Heart right ventricle (tissue), 16 donors: ENCODE measurements at regions not wholly inside any gene's neighbourhood (a gene's known extent, or its start where the extent isn't known, plus 50 kb on each side); places are given as distances from the start of the nearest gene placed in this dataset.
A peak's percentile ranks its signal among the peaks of the same experiment; 100 is the strongest.

Experiments used
- ATAC-seq, 8 donors: fragments of 200-7000 bp; cut with Tn5 transposase; one replicate each; pipeline ENCODE4 v1.9.1; 2020; ENCODE audit warnings: mild to moderate bottlenecking in 8 of 8, moderate library complexity in 8 of 8, moderate number of reproducible peaks in 1 of 8
- DNase-seq, 2 donors: peaks; one replicate each; pipeline ENCODE4 v3.0.0-alpha.2; 2020
- H3K27ac ChIP-seq, 10 donors: fragments of 200-600 bp; sonication (generic) in 2 of 10; one replicate each; pipeline versions ENCODE4 v1.5.0 to v1.8.0; 2020 to 2022; ENCODE audit warnings: mild to moderate bottlenecking in 3 of 10
- H3K27me3 ChIP-seq, 7 donors: fragments of 200-600 bp; one replicate each; pipeline ENCODE4 v1.8.0; 2021 to 2022; ENCODE audit warnings: mild to moderate bottlenecking in 2 of 7
- H3K36me3 ChIP-seq, 9 donors: fragments of 200-600 bp; sonication (generic) in 1 of 9; one replicate each; pipeline versions ENCODE4 v1.5.0 to v1.8.0; 2020 to 2022; ENCODE audit warnings: mild to moderate bottlenecking in 2 of 9
- H3K4me1 ChIP-seq, 9 donors: fragments of 200-600 bp; sonication (generic) in 1 of 9; one replicate each; pipeline versions ENCODE4 v1.5.0 to v1.8.0; 2020 to 2022; ENCODE audit warnings: mild to moderate bottlenecking in 4 of 9
- H3K4me3 ChIP-seq, 10 donors: fragments of 200-600 bp; sonication (generic) in 2 of 10; one replicate each; pipeline versions ENCODE4 v1.5.0 to v1.8.0; 2020 to 2022; ENCODE audit warnings: mild to moderate bottlenecking in 7 of 10, moderate library complexity in 2 of 10
- H3K9me3 ChIP-seq, 11 donors: fragments of 200-600 bp in 10 of 11; sonication (generic) in 2 of 11; one replicate each; pipeline versions ENCODE4 v1.5.0 to v1.8.0; 2013 to 2022; ENCODE audit warnings: mild to moderate bottlenecking in 2 of 11, control low read depth in 1 of 11, moderate library complexity in 1 of 11
- WGBS, 2 donors: extraction: QIAGEN DNeasy Blood & Tissue Kit; methylation state at CpG; one replicate each; pipeline ENCODE4 v1.1.7; 2013; ENCODE audit warnings: inconsistent platforms in 1 of 2; 5-methylcytosine and 5-hydroxymethylcytosine counted together
- intact Hi-C, 10 donors: fragments of 100-400 bp; cut with DNase I; formaldehyde crosslinking; loops; one replicate each; pipeline versions ENCODE4 v1.11.1 to v1.14.2; 2022
- TF ChIP-seq, protein P1 (sequence below), 9 donors: fragments of 200-600 bp; sonication (generic) in 2 of 9; IDR thresholded peaks; one replicate each; pipeline versions ENCODE4 v1.5.0 to v1.8.0; 2021 to 2022; ENCODE audit warnings: antibody characterized with exemption in 9 of 9, mild to moderate bottlenecking in 5 of 9, moderate library complexity in 1 of 9
- donor health status: Arrhythmogenic right ventricular cardiomyopathy.
- donor health status: ischemic (EF 13 %, LVEDD 7.1; RV severe dilation, severe dysfunction).
- donor health status: healthy with polysubstance abuse.
- donor health status: DM: no; HTN: yes; CAD: no.
- donor health status: DM: no; HTN: no; CAD: no.
- donor health status: ischemic (EF 25% LVEDD 6.9; RV normal size, moderate dysfunction).
- donor health status: ischemic (EF 25% LVEDD 5.7; RV mildly dilated, moderate dysfunction).
- donor health status: healthy.
- donor health status: DM: yes; HTN: yes; CAD: no.
- donor health status: Ischemic cardiomyopathy.
- donor health status: ischemic (EF 35%, LVEDD 5.7; RV mildly dilated, moderate dysfunction).
- donor health status: nonischemic (EF 11% LVEDD 7.7; RV severe dilation, severe dysfunction).
- donor health status: DM: yes; HTN: yes; CAD: no.
- donor health status: PGD.
- donor health status: ischemic (EF 29% LVEDD 5.4; RV normal size, mild dysfunction).
- donor health status: nonischemic (EF 23%, LVEDD 6.1; RV moderate dilation, normal function).

DNA sequence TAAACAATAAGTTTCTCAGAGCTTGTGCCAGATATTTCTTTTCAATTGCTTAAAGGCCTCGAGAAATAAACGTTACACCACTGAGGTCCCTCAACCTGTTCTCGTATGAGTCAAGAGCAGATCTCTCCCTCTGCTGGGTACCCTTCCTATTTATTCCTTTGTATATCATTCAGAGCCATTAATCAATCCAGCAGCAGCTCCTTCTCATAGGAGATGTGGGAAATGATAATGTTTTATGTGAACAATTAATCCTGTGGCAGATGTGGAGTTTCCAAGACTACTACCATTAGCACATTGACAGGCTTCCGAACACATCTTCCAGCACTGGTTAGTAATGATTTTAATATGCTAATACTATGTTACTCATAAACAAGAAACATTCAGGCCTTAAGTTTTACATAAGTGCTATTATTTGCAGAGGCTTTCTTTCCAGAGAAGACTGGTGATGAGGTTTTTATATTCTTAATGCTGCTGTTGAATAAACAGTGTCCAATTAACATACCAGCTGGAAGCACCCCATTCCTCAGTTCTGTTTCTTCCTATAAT is 196.5 kb downstream of the ZNF608 start:
- H3K4me3 ChIP-seq: no peak overlapping the region
- WGBS, 2 donors: 84 to 90% methylated on average over 4 of the region's 4 CpGs
- TF ChIP-seq, protein P1, sequence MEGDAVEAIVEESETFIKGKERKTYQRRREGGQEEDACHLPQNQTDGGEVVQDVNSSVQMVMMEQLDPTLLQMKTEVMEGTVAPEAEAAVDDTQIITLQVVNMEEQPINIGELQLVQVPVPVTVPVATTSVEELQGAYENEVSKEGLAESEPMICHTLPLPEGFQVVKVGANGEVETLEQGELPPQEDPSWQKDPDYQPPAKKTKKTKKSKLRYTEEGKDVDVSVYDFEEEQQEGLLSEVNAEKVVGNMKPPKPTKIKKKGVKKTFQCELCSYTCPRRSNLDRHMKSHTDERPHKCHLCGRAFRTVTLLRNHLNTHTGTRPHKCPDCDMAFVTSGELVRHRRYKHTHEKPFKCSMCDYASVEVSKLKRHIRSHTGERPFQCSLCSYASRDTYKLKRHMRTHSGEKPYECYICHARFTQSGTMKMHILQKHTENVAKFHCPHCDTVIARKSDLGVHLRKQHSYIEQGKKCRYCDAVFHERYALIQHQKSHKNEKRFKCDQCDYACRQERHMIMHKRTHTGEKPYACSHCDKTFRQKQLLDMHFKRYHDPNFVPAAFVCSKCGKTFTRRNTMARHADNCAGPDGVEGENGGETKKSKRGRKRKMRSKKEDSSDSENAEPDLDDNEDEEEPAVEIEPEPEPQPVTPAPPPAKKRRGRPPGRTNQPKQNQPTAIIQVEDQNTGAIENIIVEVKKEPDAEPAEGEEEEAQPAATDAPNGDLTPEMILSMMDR (IDR thresholded peaks at IDR 0.05): no peak

DNA sequence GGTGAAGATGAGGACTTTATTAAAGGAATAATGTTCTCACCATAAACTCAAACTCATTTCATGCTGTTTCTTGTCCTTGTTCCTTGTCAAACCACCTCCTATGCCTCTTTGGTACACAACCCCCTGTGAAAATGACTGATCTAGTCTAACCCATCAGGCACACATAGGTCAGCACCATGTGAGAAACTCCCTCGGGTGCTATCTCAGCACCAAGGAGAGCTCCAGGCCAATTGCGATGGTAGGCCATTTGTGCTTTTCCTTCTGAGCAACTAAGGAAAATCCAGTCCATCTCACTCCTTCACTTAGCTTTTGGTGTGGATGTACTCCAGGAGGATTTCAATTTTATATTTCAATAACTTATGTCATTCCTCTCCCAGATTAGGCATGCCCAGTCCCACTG is 199.8 kb downstream of the ZNF608 start:
- TF ChIP-seq, protein P1 (IDR thresholded peaks at IDR 0.05): no peak
- ATAC-seq (no peak), DNase-seq (no peak)
- Histone ChIP-seq H3K36me3 (no peaks in the 10 kb centered on the region), H3K27ac (no peak overlapping the region), H3K4me3 (no peak overlapping the region), H3K9me3 (no peaks in the 10 kb centered on the region), H3K27me3 (no peaks in the 10 kb centered on the region), H3K4me1 (peaks cover 0 to 8% (median 4%) of the 10 kb centered on the region in 9 donors)
- WGBS, 2 donors: 28 to 32% methylated on average over 2 of the region's 2 CpGs
- intact Hi-C loops: no loop called here

More for the DNA sequence above, 196.5 kb downstream of the ZNF608 start:
- no peak for DNase-seq
- H3K4me1 ChIP-seq: peaks cover 0 to 13% (median 0%) of the 10 kb centered on the region in 9 donors
- ATAC-seq: no peak
- H3K27ac ChIP-seq: no peak overlapping the region
- no peaks in the 10 kb centered on the region for H3K36me3 ChIP-seq
- intact Hi-C loops: no loop called here
- H3K9me3 ChIP-seq: no peaks in the 10 kb centered on the region
- no peaks in the 10 kb centered on the region for H3K27me3 ChIP-seq

DNA sequence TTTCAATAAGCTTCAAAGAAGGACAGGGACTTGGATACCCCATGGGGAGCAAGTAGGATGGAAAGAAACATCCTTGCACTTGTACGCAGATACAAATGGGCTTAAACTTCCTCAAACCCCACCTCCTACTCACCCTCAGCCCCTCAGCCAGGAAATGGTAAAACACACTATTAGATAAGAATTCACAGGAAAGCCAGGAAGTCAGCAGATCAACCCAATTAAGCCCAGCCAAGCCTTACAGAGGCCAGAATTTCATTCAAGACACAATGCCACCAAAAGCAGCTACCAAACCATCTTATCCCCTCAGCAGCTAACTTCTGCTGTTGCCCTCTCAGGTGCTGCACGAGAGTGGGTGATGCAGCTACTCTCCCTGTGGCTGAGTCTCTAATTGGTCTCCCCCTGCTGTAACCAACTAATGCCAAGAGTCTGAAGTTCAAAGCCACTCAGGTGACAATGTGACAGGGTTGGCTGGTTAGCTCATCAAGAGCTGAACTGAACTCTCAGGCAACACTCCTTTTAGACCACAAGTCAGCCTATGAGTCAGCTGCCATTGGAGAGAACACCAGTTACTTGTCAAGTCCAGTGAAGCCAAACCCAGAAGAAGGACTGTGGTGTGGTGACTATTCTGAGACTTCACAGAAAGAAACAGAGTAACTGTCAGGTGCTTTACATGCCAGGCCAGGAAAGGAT is 201.9 kb downstream of the ZNF608 start:
- no peaks in the 10 kb centered on the region for H3K9me3 ChIP-seq
- TF ChIP-seq, protein P1 (IDR thresholded peaks at IDR 0.05): no peak
- no peaks in the 10 kb centered on the region for H3K36me3 ChIP-seq
- no peak for DNase-seq
- H3K4me1 ChIP-seq: peaks cover 0 to 8% (median under 1%) of the 10 kb centered on the region in 9 donors
- WGBS, 2 donors: 65 to 71% methylated on average over 2 of the region's 2 CpGs
- intact Hi-C loops: loop anchor here in 1 of 10 donors (5.0 kb wide), 1 partner anchor 103 kb away; no protein-coding TSS in a partner anchor
- no peak overlapping the region for H3K4me3 ChIP-seq
- ATAC-seq: no peak
- no peak overlapping the region for H3K27ac ChIP-seq
- H3K27me3 ChIP-seq: no peaks in the 10 kb centered on the region

DNA sequence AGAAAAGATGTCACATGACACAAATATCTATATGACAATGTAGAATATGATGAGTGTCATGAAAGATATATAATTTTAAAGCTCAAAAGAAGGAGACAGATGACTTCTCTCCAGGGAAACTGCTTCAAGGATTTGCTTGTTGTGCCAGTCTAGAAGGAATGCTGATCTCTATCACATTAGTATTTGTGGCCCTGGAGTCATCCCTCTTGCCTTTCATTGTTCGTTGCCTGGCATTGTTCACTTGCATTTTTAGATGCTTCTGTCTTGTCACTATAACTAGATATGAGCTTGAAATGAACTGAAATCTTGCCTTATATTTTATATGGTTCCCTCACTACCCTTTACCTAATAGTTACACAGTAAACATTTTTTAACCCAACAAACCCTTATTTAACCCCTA is 207.5 kb downstream of the ZNF608 start:
- H3K36me3 ChIP-seq: no peaks in the 10 kb centered on the region
- peaks cover 0 to 5% (median 0%) of the 10 kb centered on the region in 11 donors for H3K9me3 ChIP-seq
- WGBS, 2 donors: 75 to 78% methylated on average over 1 of the region's 1 CpG
- TF ChIP-seq, protein P1 (IDR thresholded peaks at IDR 0.05): no peak
- H3K4me1 ChIP-seq: peaks cover 0 to 35% (median 15%) of the 10 kb centered on the region in 9 donors
- no peaks in the 10 kb centered on the region for H3K27me3 ChIP-seq
- no peak overlapping the region for H3K4me3 ChIP-seq
- peak overlapping the region in 1 of 10 donors; percentile 70 for H3K27ac ChIP-seq
- intact Hi-C loops: loop anchor here in 4 of 10 donors (5.0 to 10.0 kb wide), 3 partner anchors 113 to 208 kb away; partner anchors contain the start of gene ZNF608 (in 4 of the 4)
- ATAC-seq (no peak), DNase-seq (no peak)
